SU-DHL-6 (cell line): ENCODE measurements at regions not wholly inside any gene's neighbourhood (a gene's known extent, or its start where the extent isn't known, plus 50 kb on each side); places are given as distances from the start of the nearest gene placed in this dataset.

Experiments used
- H2AFZ ChIP-seq: fragments of 200-600 bp; sonication (generic); 2 replicates; pipeline ENCODE4 v1.6.1; 2014; ENCODE audit warnings: low read depth, mild to moderate bottlenecking, moderate library complexity, mixed read lengths, antibody characterized with exemption, low read length; ENCODE audit not compliant: severe bottlenecking
- H3F3A ChIP-seq: fragments of 200-600 bp; shearing (Covaris generic); 2 replicates; pipeline ENCODE4 v1.6.0; 2016; ENCODE audit warnings: antibody characterized with exemption, mild to moderate bottlenecking; ENCODE audit not compliant: insufficient read depth
- H3K27ac ChIP-seq: fragments of 200-600 bp; sonication (generic); 2 replicates; pipeline ENCODE4 v1.5.1; 2016; ENCODE audit warnings: low read depth, mild to moderate bottlenecking, low read length, moderate library complexity, mixed read lengths
- H3K27me3 ChIP-seq: fragments of 200-600 bp; sonication (generic), shearing (Covaris generic); 2 replicates; pipeline ENCODE4 v1.6.0; 2014; ENCODE audit warnings: mild to moderate bottlenecking, low read length
- H3K36me3 ChIP-seq: fragments of 200-600 bp; sonication (generic); 2 replicates; pipeline ENCODE4 v1.6.1; 2014; ENCODE audit warnings: mild to moderate bottlenecking, low read length, mixed read lengths
- H3K4me2 ChIP-seq: fragments of 300-600, 200-600 bp; shearing (Covaris generic), sonication (generic); 2 replicates; pipeline ENCODE4 v1.6.0; 2014; ENCODE audit warnings: low read length, low read depth, mild to moderate bottlenecking; ENCODE audit not compliant: poor library complexity, severe bottlenecking
- H3K4me3 ChIP-seq: fragments of 200-600 bp; sonication (generic); 2 replicates; pipeline ENCODE4 v1.5.1; 2014; ENCODE audit warnings: antibody characterized with exemption, low read length, mild to moderate bottlenecking, mixed read lengths; ENCODE audit not compliant: insufficient read depth, poor library complexity, severe bottlenecking
- H3K79me2 ChIP-seq: fragments of 200-600 bp; sonication (generic); 2 replicates; pipeline ENCODE4 v1.6.1; 2014; ENCODE audit warnings: mild to moderate bottlenecking, low read length, moderate library complexity; ENCODE audit not compliant: insufficient read depth
- H3K9ac ChIP-seq: fragments of 200-600 bp; sonication (generic); 2 replicates; pipeline ENCODE4 v1.7.0; 2014; ENCODE audit warnings: mild to moderate bottlenecking, low read length
- H3K9me2 ChIP-seq: fragments of 200-600 bp; sonication (generic); replicated peaks from 2 replicates; pipeline ENCODE4 v1.6.1; 2014; ENCODE audit warnings: low read length; ENCODE audit not compliant: insufficient read depth
- H3K9me3 ChIP-seq: fragments of 200-600 bp; sonication (generic); 2 replicates; pipeline ENCODE4 v1.6.1; 2014; ENCODE audit warnings: low read length, mixed read lengths; ENCODE audit not compliant: insufficient read depth
- H4K20me1 ChIP-seq: fragments of 200-600 bp; sonication (generic); 2 replicates; pipeline ENCODE4 v1.6.1; 2014; ENCODE audit warnings: low read depth, mild to moderate bottlenecking, antibody characterized with exemption, low read length, moderate library complexity, mixed read lengths
- EZH2phosphoT487 ChIP-seq: fragments of 200-600 bp; sonication (generic), shearing (Covaris generic); conservative IDR thresholded peaks from 2 replicates; pipeline ENCODE4 v1.6.1; 2018; ENCODE audit warnings: mild to moderate bottlenecking, antibody characterized with exemption, low read length, moderate library complexity, mixed read lengths
- TF ChIP-seq, protein P1 (sequence below): fragments of 200-600 bp; sonication (generic); IDR thresholded peaks from one replicate; pipeline ENCODE4 v1.5.1; 2017; ENCODE audit warnings: antibody characterized with exemption, mild to moderate bottlenecking, low read length, moderate library complexity; ENCODE audit not compliant: insufficient read depth, poor library complexity, severe bottlenecking

DNA sequence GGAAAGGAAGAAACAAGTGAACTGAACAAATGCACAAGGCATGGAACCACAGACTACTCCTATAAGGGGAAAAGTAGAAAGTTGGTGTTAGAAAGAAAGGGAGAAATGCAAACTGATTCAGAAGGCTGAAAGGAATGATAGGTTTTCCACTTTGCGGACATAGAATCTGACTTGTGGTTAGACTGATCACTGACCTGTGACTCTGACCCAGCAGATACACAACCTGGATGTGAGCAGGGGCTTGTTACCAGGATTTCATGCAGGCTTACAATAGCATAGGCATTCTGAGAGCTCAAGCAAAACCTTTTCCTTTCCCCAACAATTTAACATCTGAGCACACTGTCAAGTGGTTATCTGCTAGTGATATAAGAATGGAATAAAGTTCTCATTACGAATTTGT lies 237.0 kb upstream of the CDH20 start:
- H3K9me2 ChIP-seq: no peaks in the 10 kb centered on the region
- no peaks in the 10 kb centered on the region for H3K9me3 ChIP-seq
- H3F3A ChIP-seq: no peaks in the 10 kb centered on the region
- H3K79me2 ChIP-seq: no peaks in the 10 kb centered on the region
- H3K27ac ChIP-seq: no peak overlapping the region
- H3K27me3 ChIP-seq: no peaks in the 10 kb centered on the region
- H3K36me3 ChIP-seq: no peaks in the 10 kb centered on the region
- no peaks in the 10 kb centered on the region for H4K20me1 ChIP-seq
- no peak overlapping the region for H3K4me3 ChIP-seq
- H2AFZ ChIP-seq: no peak overlapping the region
- TF ChIP-seq EZH2phosphoT487: no peak
- TF ChIP-seq, protein P1, sequence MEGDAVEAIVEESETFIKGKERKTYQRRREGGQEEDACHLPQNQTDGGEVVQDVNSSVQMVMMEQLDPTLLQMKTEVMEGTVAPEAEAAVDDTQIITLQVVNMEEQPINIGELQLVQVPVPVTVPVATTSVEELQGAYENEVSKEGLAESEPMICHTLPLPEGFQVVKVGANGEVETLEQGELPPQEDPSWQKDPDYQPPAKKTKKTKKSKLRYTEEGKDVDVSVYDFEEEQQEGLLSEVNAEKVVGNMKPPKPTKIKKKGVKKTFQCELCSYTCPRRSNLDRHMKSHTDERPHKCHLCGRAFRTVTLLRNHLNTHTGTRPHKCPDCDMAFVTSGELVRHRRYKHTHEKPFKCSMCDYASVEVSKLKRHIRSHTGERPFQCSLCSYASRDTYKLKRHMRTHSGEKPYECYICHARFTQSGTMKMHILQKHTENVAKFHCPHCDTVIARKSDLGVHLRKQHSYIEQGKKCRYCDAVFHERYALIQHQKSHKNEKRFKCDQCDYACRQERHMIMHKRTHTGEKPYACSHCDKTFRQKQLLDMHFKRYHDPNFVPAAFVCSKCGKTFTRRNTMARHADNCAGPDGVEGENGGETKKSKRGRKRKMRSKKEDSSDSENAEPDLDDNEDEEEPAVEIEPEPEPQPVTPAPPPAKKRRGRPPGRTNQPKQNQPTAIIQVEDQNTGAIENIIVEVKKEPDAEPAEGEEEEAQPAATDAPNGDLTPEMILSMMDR: no peak
- H3K9ac ChIP-seq: no peak overlapping the region
- no peak overlapping the region for H3K4me2 ChIP-seq

DNA sequence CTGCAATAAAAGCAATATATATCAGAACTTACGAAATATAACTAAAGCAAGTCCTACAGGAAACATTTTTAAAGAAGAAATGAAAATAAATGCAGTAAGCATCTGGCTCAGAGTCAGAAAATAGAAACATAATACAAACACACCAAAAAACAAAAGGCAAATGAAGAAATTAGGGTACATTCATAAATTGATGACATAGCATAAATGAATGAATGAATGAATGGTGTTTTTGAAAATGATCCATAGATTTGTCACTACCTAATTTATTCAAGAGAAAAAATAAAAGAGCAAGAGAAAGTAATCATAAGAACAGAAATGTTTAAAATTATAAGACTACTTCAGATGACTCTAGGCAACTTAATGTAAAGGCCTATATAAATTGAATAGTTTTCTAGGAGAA lies 226.1 kb upstream of the CDH20 start:
- Histone ChIP-seq H3K36me3 (no peaks in the 10 kb centered on the region; the same call in 1 of the 2 replicates), H3F3A (no peaks in the 10 kb centered on the region), H2AFZ (no peak overlapping the region), H3K4me3 (no peak overlapping the region), H3K9me2 (no peaks in the 10 kb centered on the region), H3K27me3 (no peaks in the 10 kb centered on the region), H3K27ac (no peak overlapping the region), H3K79me2 (no peaks in the 10 kb centered on the region), H4K20me1 (no peaks in the 10 kb centered on the region), H3K9ac (no peak overlapping the region), H3K9me3 (no peaks in the 10 kb centered on the region), H3K4me2 (no peak overlapping the region)
- no peak for TF ChIP-seq EZH2phosphoT487
- TF ChIP-seq, protein P1: no peak

DNA sequence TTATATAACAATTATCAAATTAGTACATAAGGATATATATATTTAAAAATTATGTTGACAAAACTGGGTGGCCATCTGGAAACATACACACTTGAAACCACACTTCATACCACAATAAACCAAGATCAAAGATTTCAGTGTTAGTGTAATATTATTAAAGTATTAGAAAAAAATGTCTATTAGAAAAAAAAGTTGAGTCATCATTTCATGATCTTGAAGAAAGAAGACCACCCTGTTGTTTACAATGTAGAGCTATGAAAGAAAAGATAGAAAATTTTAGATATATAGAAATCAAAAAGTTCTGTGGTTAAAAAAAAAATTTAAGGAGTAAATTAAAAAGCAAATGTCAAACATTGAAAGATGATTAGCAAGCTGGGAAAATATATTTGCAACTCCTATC lies 224.5 kb upstream of the CDH20 start:
- no peak overlapping the region for H3K4me2 ChIP-seq
- H3K27ac ChIP-seq: no peak overlapping the region
- no peaks in the 10 kb centered on the region for H3K9me3 ChIP-seq
- no peaks in the 10 kb centered on the region for H4K20me1 ChIP-seq
- H3K9me2 ChIP-seq: no peaks in the 10 kb centered on the region
- H2AFZ ChIP-seq: no peak overlapping the region
- no peaks in the 10 kb centered on the region for H3F3A ChIP-seq
- TF ChIP-seq EZH2phosphoT487: no peak
- TF ChIP-seq, protein P1: no peak
- H3K79me2 ChIP-seq: no peaks in the 10 kb centered on the region
- H3K4me3 ChIP-seq: no peak overlapping the region
- no peaks in the 10 kb centered on the region for H3K27me3 ChIP-seq
- H3K36me3 ChIP-seq: no peaks in the 10 kb centered on the region; the same call in 1 of the 2 replicates
- no peak overlapping the region for H3K9ac ChIP-seq
